UCSD-AML1 (cell line): ENCODE measurements at regions not wholly inside any gene's neighbourhood (a gene's known extent, or its start where the extent isn't known, plus 50 kb on each side); places are given as distances from the start of the nearest gene placed in this dataset.
A peak's percentile ranks its signal among the peaks of the same experiment; 100 is the strongest.

Experiments
- DNase-seq: peaks from one replicate; lab custom pipeline; 2025; ENCODE audit not compliant: unreplicated experiment; lab: John Stamatoyannopoulos, UW

DNA sequence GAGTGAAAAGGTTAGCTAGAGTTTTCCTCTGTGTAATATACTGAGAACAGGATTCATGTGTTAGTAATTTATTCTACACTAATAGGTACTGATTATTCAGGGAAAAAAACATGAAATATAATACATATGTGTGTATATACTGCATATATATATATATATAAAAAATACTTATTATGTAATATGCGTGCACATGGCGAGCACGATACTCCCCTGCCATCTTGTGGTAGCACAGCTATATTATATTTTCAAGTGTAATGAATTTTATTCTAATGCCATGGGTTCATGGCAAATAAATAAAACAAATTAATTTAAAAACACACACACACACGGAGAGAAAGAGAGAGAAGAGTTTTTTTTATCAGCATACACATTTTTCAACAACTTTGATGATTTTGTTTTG is 460.6 kb downstream of the KCNJ2 start:
- peak; percentile 9 for DNase-seq

DNA sequence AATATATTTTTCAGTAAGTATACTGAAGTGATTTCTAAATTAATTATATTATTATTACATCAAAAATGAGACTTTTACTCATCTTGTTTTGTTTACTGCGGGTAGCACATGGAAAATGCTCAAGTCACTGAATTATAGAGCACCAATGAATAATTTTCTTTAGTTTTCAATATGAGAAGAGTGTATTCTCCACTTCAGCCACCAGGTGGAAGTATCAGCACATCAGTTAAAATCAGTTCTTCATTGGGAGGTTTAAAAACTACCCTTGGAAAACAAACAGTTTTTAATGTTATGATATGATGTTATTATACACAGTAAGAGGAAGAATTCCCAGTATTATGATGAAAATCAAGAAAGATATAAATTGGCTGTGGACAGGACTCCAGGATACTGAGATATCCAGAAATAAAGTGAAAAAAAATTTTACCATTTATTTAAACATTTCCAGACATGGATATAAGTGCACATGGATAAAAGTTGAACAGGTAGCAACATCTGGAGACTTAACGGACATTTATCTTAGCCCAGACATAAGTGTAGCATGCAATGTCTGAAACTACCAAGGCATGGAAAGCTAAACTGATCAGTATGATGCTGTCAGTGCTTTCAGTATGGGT is 467.3 kb downstream of the KCNJ2 start:
- DNase-seq: no peak

DNA sequence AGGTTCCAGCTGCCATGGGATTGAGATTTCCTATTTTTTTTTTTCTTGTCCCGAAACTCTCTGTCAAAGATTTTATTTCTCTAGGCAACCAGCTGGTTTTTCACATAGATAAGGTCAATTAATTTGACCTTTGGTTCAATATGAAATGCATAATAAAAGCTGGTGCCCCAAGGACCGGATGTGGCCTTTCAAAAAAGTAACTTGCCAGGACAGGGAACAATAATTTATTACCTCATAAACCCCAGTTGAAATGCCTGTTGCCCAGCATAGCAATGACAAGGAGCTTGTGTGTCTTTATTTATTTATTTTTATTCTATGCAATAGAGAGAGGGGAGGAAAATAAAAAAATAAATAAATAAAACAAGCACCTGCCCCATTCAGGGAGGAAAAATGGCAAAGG is 472.7 kb downstream of the KCNJ2 start:
- DNase-seq: no peak

DNA sequence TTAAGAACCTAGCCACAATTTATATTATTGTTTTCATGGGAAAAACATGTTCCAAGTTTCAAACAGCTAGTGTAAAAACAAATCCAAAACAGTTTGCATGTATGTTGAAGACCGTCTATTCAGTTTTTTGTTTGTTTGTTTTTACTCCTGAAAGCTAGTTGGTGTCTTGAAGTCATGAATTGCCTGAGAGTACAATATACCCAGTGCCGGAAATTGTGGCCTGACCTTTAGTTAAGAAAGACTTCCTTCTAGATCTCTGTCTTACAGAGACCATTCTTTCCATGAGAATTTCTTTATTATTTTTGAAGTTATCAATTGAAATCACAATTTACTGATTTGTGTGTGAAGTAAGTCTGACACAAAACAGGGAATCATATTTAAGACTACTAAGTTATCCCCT is 474.8 kb downstream of the KCNJ2 start:
- DNase-seq: no peak

DNA sequence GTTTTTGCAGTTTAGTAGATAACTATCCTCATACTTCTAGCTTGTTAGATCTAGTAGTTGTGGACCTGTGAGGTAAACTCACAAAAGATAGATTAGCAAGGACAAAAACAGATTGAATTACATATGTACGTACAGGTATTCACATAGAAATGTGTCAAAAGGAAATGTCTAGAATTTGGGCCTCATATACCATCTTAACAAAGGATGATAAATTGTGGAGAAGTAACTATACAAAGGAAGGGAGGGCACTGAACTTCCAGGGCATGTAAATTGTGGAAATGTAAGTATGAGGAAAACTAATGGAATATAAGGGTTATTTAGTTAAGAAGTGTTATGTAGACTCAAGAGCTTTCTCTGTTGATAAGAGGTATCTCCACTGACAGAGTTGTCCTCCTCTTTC is 477.3 kb downstream of the KCNJ2 start:
- DNase-seq: no peak

DNA sequence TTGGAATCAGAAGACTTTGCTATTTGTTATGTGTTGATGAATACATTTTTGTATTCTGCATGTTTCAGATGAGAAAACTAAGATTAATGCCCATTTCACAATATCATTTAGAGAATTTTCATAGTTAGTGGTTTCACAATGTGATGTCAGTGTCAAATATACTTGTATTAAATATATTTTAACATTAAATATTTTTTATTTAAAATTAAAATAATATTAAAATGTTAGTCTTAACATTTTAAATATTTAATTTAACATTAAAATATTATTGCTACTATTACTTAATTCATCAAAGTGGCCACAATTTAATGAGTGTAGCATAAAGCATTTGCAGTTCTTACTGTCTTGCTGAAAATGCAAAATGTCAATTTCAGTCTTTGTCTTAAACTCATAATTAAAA is 478.8 kb downstream of the KCNJ2 start:
- DNase-seq: no peak

DNA sequence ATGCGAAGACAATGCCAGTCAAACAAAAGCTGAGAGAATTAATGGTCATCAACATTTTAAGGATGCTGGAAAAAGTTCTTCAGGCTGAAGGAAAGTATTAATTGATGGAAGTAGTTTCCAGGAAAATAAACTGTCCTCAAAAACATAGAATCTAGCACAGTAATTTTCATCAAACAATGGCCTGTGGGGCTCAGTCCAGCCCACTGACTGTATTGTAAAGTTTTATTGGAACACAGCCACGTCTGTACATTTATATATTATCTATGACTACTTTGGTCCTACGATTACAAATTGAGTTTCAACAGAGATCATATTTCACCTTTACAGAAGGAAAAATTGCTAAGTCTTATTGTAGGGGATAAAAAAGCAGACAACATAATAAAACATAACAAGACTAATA is 484.5 kb downstream of the KCNJ2 start:
- no peak for DNase-seq

DNA sequence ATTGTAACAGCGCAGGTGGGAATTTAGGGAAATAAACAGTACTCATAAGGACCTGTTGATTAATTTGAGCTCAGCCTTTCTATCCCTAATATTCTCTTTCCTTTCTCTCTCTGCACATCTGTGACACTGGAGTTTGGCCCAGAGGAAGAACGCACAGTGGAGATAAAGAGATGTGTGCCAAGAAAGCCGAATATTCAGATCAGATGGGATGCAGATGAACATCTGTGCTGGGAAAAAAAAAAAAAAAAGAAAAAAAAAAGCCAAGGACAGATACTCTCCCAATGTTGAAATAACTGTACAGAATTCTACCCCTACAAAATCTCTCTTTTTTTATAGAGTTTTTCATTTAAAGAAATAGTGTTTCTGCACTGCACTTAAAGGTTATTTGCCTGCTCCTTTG is 485.4 kb downstream of the KCNJ2 start:
- no peak for DNase-seq

DNA sequence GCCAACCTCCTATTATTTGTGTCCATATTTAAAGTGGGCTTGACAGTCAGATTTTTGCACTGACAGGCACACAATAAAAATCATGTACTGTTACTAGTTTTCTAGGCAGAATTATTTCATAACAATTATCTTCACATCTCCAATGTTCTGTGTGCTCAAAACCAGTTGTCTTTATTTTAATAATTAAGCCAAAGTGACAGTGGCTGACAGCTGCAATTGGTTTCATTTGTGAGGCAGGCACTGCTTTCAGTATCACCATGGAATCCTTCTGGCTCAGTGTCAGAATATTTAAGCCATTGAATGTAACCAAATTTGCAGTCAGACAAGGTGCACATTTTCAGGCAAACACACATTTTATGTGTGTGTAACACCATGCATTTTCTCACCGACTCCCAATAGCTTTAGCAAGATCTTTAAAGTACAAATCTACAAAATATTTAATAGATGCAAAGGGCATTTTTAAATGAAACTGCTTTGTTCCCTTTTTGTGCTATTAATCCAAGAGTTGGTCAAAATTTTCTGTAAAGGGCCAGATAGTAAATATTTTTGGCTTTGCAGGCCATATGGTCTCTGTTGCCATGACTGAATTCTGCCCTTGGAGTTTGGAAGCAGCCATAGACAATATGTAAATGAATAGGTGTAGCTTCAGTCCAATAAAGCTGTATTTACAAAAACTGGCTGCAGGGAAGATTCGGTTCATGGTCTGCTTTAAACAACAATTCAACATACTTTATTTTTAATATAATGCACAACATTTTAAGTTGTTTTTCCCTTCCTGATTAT is 486.0 kb downstream of the KCNJ2 start:
- no peak for DNase-seq

DNA sequence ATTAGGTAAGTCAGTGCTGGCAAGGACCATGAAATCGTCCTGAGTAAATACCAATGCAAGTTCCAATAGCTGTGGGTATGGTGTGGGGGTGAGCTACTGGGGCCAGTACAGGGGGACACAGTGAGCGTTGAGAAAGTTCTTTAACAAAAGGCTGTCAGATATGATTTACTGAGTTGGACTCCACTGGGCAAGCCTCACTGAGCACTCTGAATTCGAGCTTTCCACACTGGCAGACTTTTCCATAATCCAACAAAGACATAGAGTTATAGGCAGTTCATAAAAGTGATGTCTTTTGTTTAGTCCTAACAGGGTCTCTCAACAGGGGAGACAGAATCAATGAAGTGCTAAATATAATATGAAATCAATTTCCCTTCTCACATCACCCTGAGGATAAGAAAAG is 489.0 kb downstream of the KCNJ2 start:
- no peak for DNase-seq

DNA sequence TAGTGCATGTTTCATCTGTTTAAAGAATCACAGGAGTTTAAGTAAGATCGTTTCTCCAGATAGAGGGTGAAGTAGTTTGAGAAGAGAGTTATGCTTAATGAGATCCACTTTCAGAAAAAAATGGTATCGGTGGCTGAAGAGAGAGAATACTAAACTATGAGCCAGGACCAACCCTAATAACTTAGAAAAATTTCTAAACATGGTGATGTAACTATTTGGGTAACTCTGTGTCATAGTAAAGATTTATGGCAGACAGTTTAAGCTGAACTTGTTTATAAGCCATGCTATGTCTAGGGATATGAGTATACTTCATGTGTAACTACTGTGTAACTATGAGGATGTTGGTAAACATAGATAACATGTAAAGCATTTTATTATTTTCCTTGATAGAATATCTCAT is 489.5 kb downstream of the KCNJ2 start:
- no peak for DNase-seq

DNA sequence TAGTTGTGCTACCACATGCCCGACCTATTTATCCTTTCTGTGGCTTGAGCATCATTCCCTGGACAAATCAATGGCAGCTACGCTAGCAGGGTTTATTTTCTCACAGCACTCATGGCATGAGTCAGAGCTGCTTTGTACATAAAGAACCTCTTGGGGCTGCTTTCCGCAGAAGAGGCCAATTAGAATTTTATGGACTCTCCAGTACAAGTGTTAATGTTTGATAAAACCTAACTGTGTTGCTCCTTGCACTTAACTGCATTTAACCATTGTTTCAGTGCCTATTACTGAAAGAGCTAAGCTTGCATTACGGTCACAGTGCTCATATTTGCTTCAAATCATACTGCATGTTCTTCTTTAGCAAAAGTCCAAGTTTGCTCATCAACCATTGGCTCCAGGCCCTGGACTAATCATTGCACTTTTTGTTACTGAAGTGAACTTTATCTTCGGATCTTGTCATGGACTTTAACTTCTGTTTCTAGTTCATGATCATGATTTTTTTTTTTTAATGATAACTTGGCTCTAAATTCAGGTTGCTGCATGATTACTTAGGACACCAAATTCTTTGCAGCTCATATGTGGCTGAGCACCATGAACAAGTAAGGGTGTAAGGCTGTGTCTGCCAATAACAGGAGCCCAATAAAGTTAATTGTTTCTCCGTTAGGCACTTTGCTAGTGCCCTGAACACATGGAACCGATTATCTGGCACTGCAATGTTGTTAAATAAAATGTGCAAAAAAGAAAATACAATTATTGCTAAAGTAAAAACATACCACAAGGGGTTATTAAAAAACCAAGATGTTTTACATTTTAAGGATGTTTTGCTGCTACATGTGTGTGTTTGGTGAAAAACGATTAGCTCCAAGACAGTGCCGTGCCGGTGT is 492.2 kb downstream of the KCNJ2 start:
- no peak for DNase-seq

DNA sequence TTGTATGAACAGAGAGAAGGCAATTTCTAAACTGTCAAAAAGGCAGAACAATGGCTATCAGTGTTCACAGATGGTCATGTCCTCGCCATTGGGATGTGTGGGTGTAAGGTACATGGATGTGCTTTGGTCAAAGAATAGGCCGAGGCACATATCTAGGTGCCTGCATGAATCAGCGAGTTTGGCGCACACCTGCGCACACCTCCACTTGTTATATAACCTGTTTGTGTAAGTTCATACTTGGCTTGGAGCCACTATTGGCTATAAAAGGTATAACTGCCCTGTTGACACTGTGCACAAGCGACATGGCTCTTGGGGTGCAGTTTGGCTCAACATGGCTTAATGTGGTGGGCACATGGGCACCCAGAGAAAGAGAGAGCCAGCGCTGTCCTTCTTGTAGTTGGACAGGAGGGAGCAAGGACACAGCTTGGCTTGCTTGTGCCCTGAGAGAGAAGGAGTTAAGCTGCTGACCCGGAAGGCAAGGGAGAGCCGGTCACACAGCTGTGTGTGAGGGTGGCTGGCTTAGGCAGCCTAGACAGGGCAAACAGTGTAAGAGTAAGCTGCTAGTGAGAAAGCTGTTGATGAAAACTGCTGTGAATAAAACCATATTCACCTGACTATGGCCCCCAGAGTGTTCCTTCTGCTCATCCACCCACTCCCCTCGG is 499.1 kb downstream of the KCNJ2 start:
- DNase-seq: no peak

DNA sequence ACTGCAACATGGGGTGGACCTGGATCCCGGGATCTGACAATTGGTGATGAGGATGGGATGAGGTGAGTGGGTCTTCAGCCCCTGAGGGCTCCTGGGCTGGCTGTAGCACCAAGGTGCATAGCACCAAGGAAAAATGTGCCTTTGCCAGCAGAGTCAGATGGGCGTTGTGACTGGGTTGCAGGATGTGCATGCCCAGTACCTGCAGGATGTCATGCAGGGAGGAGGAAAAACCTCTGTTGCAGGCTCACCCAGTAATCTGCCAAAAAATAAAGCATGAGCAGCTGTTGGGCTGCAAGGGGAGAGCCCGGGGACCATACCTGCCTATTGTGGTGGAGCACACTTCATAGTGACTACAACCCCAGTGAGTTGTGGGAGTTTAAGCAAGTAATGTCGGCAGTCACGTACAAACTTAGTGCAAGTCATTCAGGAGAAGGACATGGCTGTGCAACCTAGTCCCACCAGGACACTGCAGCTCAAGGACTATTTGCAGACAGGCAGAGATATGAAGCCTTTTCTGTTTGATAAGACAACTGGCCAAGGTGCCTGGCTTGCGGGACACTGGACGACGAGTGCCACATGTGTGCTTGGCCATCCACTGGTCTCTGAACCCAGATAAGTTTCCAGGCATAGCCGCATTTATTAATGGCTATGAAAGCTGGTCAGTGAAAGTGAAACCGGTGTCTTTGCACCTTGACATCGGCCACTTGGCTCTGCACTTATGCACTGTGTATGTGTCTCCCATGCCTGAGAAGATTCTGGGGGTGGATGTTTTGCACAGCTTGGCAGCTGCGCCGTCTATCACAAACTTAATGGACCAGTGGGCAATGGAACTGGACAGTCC is 499.8 kb downstream of the KCNJ2 start:
- no peak for DNase-seq

DNA sequence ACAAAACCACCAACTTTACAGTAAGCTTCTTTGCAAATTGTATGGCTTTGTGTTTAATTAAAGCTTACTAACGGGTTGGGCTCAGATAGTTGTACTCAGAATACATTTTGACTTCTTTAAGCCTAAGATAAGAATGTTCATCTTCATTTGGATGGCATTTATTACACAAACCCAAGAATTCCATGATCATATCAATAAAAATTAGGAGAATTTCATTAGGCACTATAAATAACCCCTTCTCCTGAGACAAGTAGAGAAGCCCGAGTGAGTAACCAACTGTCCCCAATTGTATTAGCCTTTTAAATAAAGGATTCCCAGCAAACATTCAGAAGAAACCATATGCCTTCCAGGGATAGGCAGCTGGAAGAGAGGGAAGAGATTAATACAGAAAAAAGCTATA is 504.7 kb downstream of the KCNJ2 start:
- no peak for DNase-seq

DNA sequence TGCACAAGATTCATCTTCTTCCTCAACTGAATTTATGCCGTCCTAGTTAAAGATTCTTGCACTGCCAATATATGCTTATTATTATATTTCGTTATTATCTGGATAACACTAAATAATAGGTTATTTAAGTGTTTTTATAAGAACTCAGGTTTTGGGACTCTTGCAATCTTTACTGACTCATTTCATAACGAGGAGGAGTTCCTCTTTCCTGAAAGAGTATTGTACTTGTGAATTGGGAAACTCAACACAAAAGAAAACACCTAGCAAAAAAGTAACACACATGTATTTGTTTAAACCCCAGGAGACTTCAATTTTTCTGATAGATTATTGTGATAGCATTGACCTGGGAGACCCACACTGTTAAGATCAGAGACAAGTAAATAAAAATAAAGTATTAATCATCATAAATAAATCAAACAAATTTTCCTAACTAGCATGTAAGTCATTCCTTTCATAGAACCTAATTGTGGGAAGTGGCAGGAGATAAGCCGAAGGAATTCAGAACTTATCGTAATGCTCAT is 505.8 kb downstream of the KCNJ2 start:
- DNase-seq: no peak

DNA sequence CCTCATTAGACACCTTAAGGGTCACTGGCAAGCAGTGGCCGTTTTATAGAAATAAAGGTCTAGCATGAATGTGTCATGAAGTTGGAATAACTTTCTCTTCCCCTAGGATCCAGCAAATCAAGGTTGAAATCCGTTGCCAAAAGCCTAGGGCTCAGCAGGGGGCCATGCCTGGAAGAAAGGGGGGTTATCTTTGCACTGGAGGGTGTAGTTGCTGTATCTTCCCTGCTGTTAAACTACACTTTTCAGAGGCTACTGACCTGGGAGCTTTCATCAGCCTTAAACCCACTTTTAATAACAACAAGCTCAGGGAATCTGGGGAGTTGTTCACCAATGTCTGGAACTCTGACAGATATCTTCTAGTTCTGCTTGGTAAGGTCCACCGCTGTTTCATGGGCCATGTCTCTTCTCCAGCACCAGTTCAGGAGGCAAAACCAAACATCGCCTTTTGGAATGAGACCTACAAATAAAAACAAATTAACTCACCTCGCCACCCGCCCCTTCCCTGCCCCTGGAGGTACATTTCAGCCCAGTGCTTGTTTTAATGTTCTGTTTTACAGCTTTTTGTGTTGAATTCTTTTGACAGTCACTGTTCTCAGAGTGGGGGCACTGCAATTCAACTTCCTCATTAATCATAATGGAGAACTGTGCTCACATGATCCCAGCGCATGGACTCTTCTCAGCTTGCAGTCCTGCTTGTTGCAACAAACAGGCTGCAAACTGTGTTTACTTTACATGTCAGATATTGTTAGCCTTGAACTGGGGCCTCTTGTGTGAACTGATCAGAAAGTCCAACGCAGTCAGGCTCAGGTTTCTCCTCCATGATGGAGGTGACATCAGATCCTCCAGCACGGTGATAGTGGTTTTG is 508.7 kb downstream of the KCNJ2 start:
- no peak for DNase-seq

DNA sequence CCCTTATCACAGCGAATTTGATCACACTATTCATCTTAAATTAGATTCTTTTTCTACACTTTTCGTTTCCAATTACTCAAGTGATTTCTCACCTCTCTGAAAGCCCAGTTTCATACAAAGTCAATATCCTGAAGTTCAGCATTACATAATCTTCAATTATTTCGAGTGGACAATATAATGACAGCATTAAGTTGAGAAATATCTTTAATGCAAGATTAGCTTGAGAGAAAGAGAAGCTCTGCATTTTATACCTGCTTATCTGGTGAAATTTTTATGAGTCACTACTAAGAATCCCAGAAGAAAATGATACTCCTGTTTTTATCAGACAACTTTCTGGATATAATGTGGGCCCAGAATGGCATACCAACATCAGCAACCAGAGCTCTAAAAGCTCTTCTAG is 509.6 kb downstream of the KCNJ2 start:
- no peak for DNase-seq

DNA sequence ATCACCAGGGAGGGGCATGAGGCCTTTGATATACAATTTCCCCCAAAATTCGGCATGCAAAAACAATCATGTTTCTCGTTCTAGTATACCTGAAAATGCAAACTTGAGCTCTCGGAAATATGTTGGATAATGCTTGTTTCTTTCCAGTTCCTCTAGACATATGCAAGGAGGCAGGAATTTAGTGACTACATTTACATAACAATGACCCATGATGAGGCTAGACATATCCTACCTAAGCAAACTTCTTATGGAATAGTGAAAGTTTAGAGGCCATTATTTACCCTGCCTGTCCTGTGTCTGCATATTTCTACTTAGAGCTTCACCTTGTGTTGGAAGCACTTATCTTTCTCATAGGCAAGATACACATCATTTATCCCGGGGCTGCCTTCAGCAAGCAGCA is 514.6 kb downstream of the KCNJ2 start:
- no peak for DNase-seq
